NB4 (cell line): ENCODE measurements at regions not wholly inside any gene's neighbourhood (a gene's known extent, or its start where the extent isn't known, plus 50 kb on each side); places are given as distances from the start of the nearest gene placed in this dataset.

Experiments used
- CTCF ChIP-seq: IDR thresholded peaks from one replicate; pipeline ENCODE4 v1.5.1; 2012; ENCODE audit warnings: low read depth, low read length
- POLR2A ChIP-seq: IDR thresholded peaks from 2 replicates; pipeline ENCODE4 v1.6.1; 2011; ENCODE audit warnings: mild to moderate bottlenecking; ENCODE audit not compliant: insufficient read length; ENCODE audit errors: extremely low read depth

GRCh38 chr7:7104971-7105370 is 77.4 kb upstream of the C1GALT1 start:
- TF ChIP-seq CTCF = no peak
- no peak for TF ChIP-seq POLR2A
